ENCODE measurements at regions not wholly inside any gene's neighbourhood (a gene's known extent, or its start where the extent isn't known, plus 50 kb on each side); places are given as distances from the start of the nearest gene placed in this dataset.

GRCh38 chr9:23582836-23583235, 243.2 kb downstream of the ELAVL2 start:
- DNase-seq (ENCODE audit: unreplicated experiment), result peak; percentile 6
- BruUV-seq (replicated peaks), result no TSS peak
- no peaks in the 10 kb centered on the region for H3K36me3 Mint-ChIP-seq (ENCODE audit: insufficient read depth, unreplicated experiment)
- H3K27me3 Mint-ChIP-seq (ENCODE audit: insufficient read depth, unreplicated experiment), result no peaks in the 10 kb centered on the region
- H3K4me3 Mint-ChIP-seq (ENCODE audit: unreplicated experiment), result no peak overlapping the region
- TF ChIP-seq CTCF (IDR thresholded peaks at IDR 0.05; ENCODE audit: unreplicated experiment), result no peak
- H3K27ac Mint-ChIP-seq (ENCODE audit: low read depth, unreplicated experiment), result no peak overlapping the region
- H3K4me1 Mint-ChIP-seq (ENCODE audit: insufficient read depth, unreplicated experiment), result peaks cover 6% of the 10 kb centered on the region
- ChIA-PET POLR2A (no interaction called here), CTCF (interaction anchor here (0.7 kb wide), 1 partner anchor 210 kb away, joined by 3 read pairs; no protein-coding TSS in a partner anchor)
- intact Hi-C loops (cut with micrococcal nuclease), result no loop called here
- H3K9me3 Mint-ChIP-seq (ENCODE audit: unreplicated experiment), result no peaks in the 10 kb centered on the region

- peaks cover 21% of the 10 kb centered on the region for H3K4me1 Mint-ChIP-seq (ENCODE audit: insufficient read depth, unreplicated experiment)
- DNase-seq (ENCODE audit: unreplicated experiment), result no peak
- ChIA-PET POLR2A (no interaction called here), CTCF (interaction anchor here (0.6 kb wide), 2 partner anchors 17 to 56 kb away, joined by 3 to 4 read pairs; no protein-coding TSS in a partner anchor)
- intact Hi-C loops (cut with micrococcal nuclease), result no loop called here
- BruUV-seq (replicated peaks), result no TSS peak
- H3K9me3 Mint-ChIP-seq (ENCODE audit: unreplicated experiment), result no peaks in the 10 kb centered on the region
- no peak overlapping the region for H3K4me3 Mint-ChIP-seq (ENCODE audit: unreplicated experiment)
- no peak overlapping the region for H3K27ac Mint-ChIP-seq (ENCODE audit: low read depth, unreplicated experiment)
- no peak for TF ChIP-seq CTCF (IDR thresholded peaks at IDR 0.05; ENCODE audit: unreplicated experiment)
- H3K36me3 Mint-ChIP-seq (ENCODE audit: insufficient read depth, unreplicated experiment), result no peaks in the 10 kb centered on the region
- H3K27me3 Mint-ChIP-seq (ENCODE audit: insufficient read depth, unreplicated experiment), result no peaks in the 10 kb centered on the region
Measured at GRCh38 chr9:23586906-23587305, 239.1 kb downstream of the ELAVL2 start.

GRCh38 chr9:23587433-23587832, 238.6 kb downstream of the ELAVL2 start:
- Mint-ChIP-seq H3K36me3 (ENCODE audit: insufficient read depth, unreplicated experiment) (no peaks in the 10 kb centered on the region), H3K4me3 (ENCODE audit: unreplicated experiment) (no peak overlapping the region), H3K27me3 (ENCODE audit: insufficient read depth, unreplicated experiment) (no peaks in the 10 kb centered on the region), H3K4me1 (ENCODE audit: insufficient read depth, unreplicated experiment) (peaks cover 16% of the 10 kb centered on the region), H3K27ac (ENCODE audit: low read depth, unreplicated experiment) (no peak overlapping the region), H3K9me3 (ENCODE audit: unreplicated experiment) (no peaks in the 10 kb centered on the region)
- CTCF ChIA-PET, result interaction anchor here (0.6 kb wide), 2 partner anchors 18 to 56 kb away, joined by 3 to 4 read pairs; no protein-coding TSS in a partner anchor
- peak; percentile 1 for DNase-seq (ENCODE audit: unreplicated experiment)
- BruUV-seq (replicated peaks), result no TSS peak
- POLR2A ChIA-PET, result no interaction called here
- intact Hi-C loops (cut with micrococcal nuclease), result no loop called here
- no peak for TF ChIP-seq CTCF (IDR thresholded peaks at IDR 0.05; ENCODE audit: unreplicated experiment)

GRCh38 chr9:23587903-23588302, 238.1 kb downstream of the ELAVL2 start:
- no peak overlapping the region for H3K4me3 Mint-ChIP-seq (ENCODE audit: unreplicated experiment)
- no peak for DNase-seq (ENCODE audit: unreplicated experiment)
- no peaks in the 10 kb centered on the region for H3K9me3 Mint-ChIP-seq (ENCODE audit: unreplicated experiment)
- ChIA-PET CTCF (no interaction called here), POLR2A (interaction anchor here (0.6 kb wide), 1 partner anchor 198 kb away, joined by 3 read pairs; no protein-coding TSS in a partner anchor)
- intact Hi-C loops (cut with micrococcal nuclease), result no loop called here
- no peaks in the 10 kb centered on the region for H3K27me3 Mint-ChIP-seq (ENCODE audit: insufficient read depth, unreplicated experiment)
- TF ChIP-seq CTCF (IDR thresholded peaks at IDR 0.05; ENCODE audit: unreplicated experiment), result no peak
- no peaks in the 10 kb centered on the region for H3K36me3 Mint-ChIP-seq (ENCODE audit: insufficient read depth, unreplicated experiment)
- BruUV-seq (replicated peaks), result no TSS peak
- peaks cover 16% of the 10 kb centered on the region for H3K4me1 Mint-ChIP-seq (ENCODE audit: insufficient read depth, unreplicated experiment)
- H3K27ac Mint-ChIP-seq (ENCODE audit: low read depth, unreplicated experiment), result no peak overlapping the region
